T-cell (primary cell): ENCODE measurements at regions not wholly inside any gene's neighbourhood (a gene's known extent, or its start where the extent isn't known, plus 50 kb on each side); places are given as distances from the start of the nearest gene placed in this dataset.

Source experiments
- ATAC-seq, 4 experiments: fragments of 200-7000 bp in 3 of 4; fragments of 150-1000 bp in 1 of 4; cut with Tn5 transposase; replicated peaks in 1 of 4; 1 replicate in 3 of 4; 2 replicates in 1 of 4; pipeline ENCODE4 v1.10.0; 2021; ENCODE audit warnings: moderate library complexity in 3 of 4, mild to moderate bottlenecking in 2 of 4, moderate number of reproducible peaks in 1 of 4
- CTCF ChIA-PET, 2 donors: fragments of 300-600 bp; sonication (Branson Sonifier 250); formaldehyde crosslinking; loops; one replicate each; lab custom pipeline; 2022; ENCODE audit warnings: antibody characterized with exemption in 2 of 2; lab: Charles Lee
- POLR2A ChIA-PET, 2 donors: fragments of 300-600 bp; sonication (Branson Sonifier 250); formaldehyde crosslinking; loops; one replicate each; lab custom pipeline; 2022; ENCODE audit warnings: antibody characterized with exemption in 2 of 2; lab: Charles Lee
- DNase-seq, 35 experiments: peaks; one replicate each; pipeline versions ENCODE4 v3.0.0 to v3.0.0-alpha.2; 2013 to 2023
- H3K27ac ChIP-seq: one replicate; pipeline ENCODE4 v1.5.1; 2013; ENCODE audit warnings: low read length
- H3K27me3 ChIP-seq, 2 experiments: replicated peaks in 1 of 2; 1 replicate in 1 of 2; 2 replicates in 1 of 2; pipeline versions ENCODE4 v1.6.1 to v1.7.0; 2013; ENCODE audit warnings: low read length in 1 of 2, mixed read lengths in 1 of 2; ENCODE audit not compliant: control insufficient read depth in 2 of 2, insufficient read depth in 2 of 2; ENCODE audit errors: extremely low read depth in 1 of 2
- H3K36me3 ChIP-seq, 2 donors: 1 replicate in 1 of 2; 2 replicates in 1 of 2; pipeline versions ENCODE4 v1.6.1 to v1.7.0; 2013; ENCODE audit warnings: low read length in 1 of 2; ENCODE audit not compliant: control insufficient read depth in 2 of 2, insufficient read depth in 1 of 2; ENCODE audit errors: extremely low read depth in 1 of 2
- H3K4me1 ChIP-seq, 2 experiments: 1 replicate in 1 of 2; 2 replicates in 1 of 2; pipeline versions ENCODE4 v1.6.1 to v1.7.0; 2013; ENCODE audit warnings: low read length in 2 of 2, mixed read lengths in 1 of 2; ENCODE audit not compliant: insufficient read depth in 2 of 2, control insufficient read depth in 1 of 2; ENCODE audit errors: extremely low read depth in 1 of 2
- H3K4me3 ChIP-seq, 2 donors: 1 replicate in 1 of 2; 2 replicates in 1 of 2; pipeline versions ENCODE4 v1.5.1 to v1.7.0; 2013; ENCODE audit warnings: mild to moderate bottlenecking in 2 of 2, low read length in 1 of 2, moderate library complexity in 1 of 2; ENCODE audit not compliant: control insufficient read depth in 1 of 2; ENCODE audit errors: extremely low read depth in 1 of 2
- H3K9me3 ChIP-seq: 2 replicates; pipeline ENCODE4 v1.7.0; 2013
- H3K27ac Mint-ChIP-seq, 2 donors: one replicate each; pipeline ENCODE4 v1.8.0; 2020 to 2021; ENCODE audit warnings: mild to moderate bottlenecking in 2 of 2, mixed read lengths in 2 of 2
- H3K27me3 Mint-ChIP-seq, 2 donors: one replicate each; pipeline ENCODE4 v1.8.0; 2021 to 2022; ENCODE audit warnings: mixed read lengths in 2 of 2
- H3K36me3 Mint-ChIP-seq: one replicate; pipeline ENCODE4 v1.8.0; 2021; ENCODE audit warnings: mixed read lengths
- H3K4me1 Mint-ChIP-seq, 3 donors: one replicate each; pipeline ENCODE4 v1.8.0; 2020 to 2022; ENCODE audit warnings: mixed read lengths in 3 of 3, mild to moderate bottlenecking in 1 of 3
- H3K4me3 Mint-ChIP-seq, 3 donors: one replicate each; pipeline ENCODE4 v1.8.0; 2020 to 2022; ENCODE audit warnings: mild to moderate bottlenecking in 3 of 3, mixed read lengths in 3 of 3, moderate library complexity in 3 of 3
- H3K9me3 Mint-ChIP-seq, 3 donors: one replicate each; pipeline ENCODE4 v1.8.0; 2020 to 2022; ENCODE audit warnings: mixed read lengths in 3 of 3
- WGBS: methylation state at CpG from one replicate; pipeline ENCODE4 v1.1.5; 2013; ENCODE audit warnings: missing lambda C conversion rate; ENCODE audit not compliant: insufficient coverage; 5-methylcytosine and 5-hydroxymethylcytosine counted together

DNA sequence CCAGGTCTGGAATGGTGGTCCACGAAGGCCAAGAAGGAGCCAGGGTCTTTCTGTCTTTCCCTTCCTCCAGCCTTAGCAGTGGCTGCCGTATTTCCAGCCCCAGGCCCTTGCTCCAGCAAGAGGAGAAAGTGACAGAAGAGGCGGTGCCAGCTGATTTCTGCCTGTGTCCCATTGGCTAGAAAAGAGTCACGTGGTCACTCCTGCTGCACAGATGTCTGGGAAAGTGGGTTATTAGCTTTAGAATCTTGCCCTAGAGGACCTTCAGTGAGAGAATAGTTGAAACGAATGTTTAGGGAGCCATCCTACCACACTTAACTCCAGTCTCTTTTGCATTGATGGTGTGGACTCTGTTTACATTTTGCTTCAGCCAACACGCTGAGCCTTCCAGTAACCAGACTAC lies 99.3 kb upstream of the BCOR start:
- WGBS, result no CpG with 5 or more reads among the region's 6 CpGs
- H3K27me3 Mint-ChIP-seq, result no peaks in the 10 kb centered on the region
- ATAC-seq, result no peak
- Histone ChIP-seq H3K9me3 (no peaks in the 10 kb centered on the region), H3K27ac (no peak overlapping the region), H3K36me3 (no peaks in the 10 kb centered on the region), H3K4me1 (peaks cover 0 to 12% of the 10 kb centered on the region in 2 experiments), H3K27me3 (no peaks in the 10 kb centered on the region), H3K4me3 (no peak overlapping the region)
- H3K9me3 Mint-ChIP-seq, result no peaks in the 10 kb centered on the region
- no peak overlapping the region for H3K27ac Mint-ChIP-seq
- ChIA-PET POLR2A (no interaction called here), CTCF (no interaction called here)
- H3K36me3 Mint-ChIP-seq, result no peaks in the 10 kb centered on the region
- no peak for DNase-seq
- H3K4me1 Mint-ChIP-seq, result peaks cover 0 to 7% (median 6%) of the 10 kb centered on the region in 3 donors
- no peak overlapping the region for H3K4me3 Mint-ChIP-seq

GRCh38 chrX:40195368-40195767 lies 97.6 kb upstream of the BCOR start:
- Histone ChIP-seq H3K27me3 (no peaks in the 10 kb centered on the region), H3K36me3 (no peaks in the 10 kb centered on the region), H3K4me1 (no peaks in the 10 kb centered on the region), H3K27ac (no peak overlapping the region), H3K4me3 (no peak overlapping the region), H3K9me3 (no peaks in the 10 kb centered on the region)
- H3K27me3 Mint-ChIP-seq, result no peaks in the 10 kb centered on the region
- CTCF ChIA-PET, result interaction anchor here in 1 of 2 donors (0.7 kb wide), 1 partner anchor 1169 kb away, joined by 4 read pairs; no protein-coding TSS in a partner anchor
- POLR2A ChIA-PET, result no interaction called here
- no peak overlapping the region for H3K4me3 Mint-ChIP-seq
- no peak for DNase-seq
- H3K27ac Mint-ChIP-seq, result no peak overlapping the region
- no CpG with 5 or more reads among the region's 1 CpG for WGBS
- H3K36me3 Mint-ChIP-seq, result no peaks in the 10 kb centered on the region
- no peak for ATAC-seq
- no peaks in the 10 kb centered on the region for H3K9me3 Mint-ChIP-seq
- no peaks in the 10 kb centered on the region for H3K4me1 Mint-ChIP-seq

DNA sequence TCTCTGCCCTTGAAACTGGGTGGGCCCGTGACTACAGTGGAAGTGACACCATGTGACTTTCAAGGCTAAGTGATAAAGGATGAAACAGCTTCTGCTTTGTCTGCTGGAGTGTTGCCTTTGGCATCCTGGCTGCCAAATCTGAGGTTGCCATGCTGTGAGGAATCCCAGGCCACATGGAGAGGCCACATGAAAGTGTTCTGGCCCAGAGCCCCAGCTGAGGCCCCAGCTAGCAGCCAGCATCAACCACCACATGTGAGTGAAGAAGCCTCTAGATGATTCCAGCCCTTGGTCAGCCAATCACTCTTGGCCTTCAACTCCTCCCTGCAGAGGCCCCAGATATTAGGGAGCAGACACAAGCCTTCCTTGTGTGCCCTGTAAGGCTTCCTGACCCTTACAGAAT lies 94.4 kb upstream of the BCOR start:
- Histone ChIP-seq H3K27ac (no peak overlapping the region), H3K4me3 (no peak overlapping the region), H3K9me3 (no peaks in the 10 kb centered on the region), H3K36me3 (no peaks in the 10 kb centered on the region), H3K4me1 (no peaks in the 10 kb centered on the region), H3K27me3 (no peaks in the 10 kb centered on the region)
- POLR2A ChIA-PET, result no interaction called here
- no CpG with 5 or more reads among the region's 1 CpG for WGBS
- no peak overlapping the region for H3K4me3 Mint-ChIP-seq
- peaks cover 0 to 3% (median 0%) of the 10 kb centered on the region in 3 donors for H3K4me1 Mint-ChIP-seq
- CTCF ChIA-PET, result no interaction called here
- H3K27ac Mint-ChIP-seq, result no peak overlapping the region
- no peaks in the 10 kb centered on the region for H3K9me3 Mint-ChIP-seq
- H3K27me3 Mint-ChIP-seq, result peaks cover 0 to 6% of the 10 kb centered on the region in 2 donors
- DNase-seq, result no peak
- H3K36me3 Mint-ChIP-seq, result no peaks in the 10 kb centered on the region
- ATAC-seq, result no peak

- Histone ChIP-seq H3K4me3 (no peak overlapping the region), H3K36me3 (no peaks in the 10 kb centered on the region), H3K27me3 (no peaks in the 10 kb centered on the region), H3K27ac (no peak overlapping the region), H3K4me1 (no peaks in the 10 kb centered on the region), H3K9me3 (no peaks in the 10 kb centered on the region)
- WGBS, result no CpG with 5 or more reads among the region's 4 CpGs
- Mint-ChIP-seq H3K27ac (no peak overlapping the region), H3K4me3 (no peak overlapping the region), H3K27me3 (peaks cover 0 to 6% of the 10 kb centered on the region in 2 donors), H3K36me3 (peaks cover 4% of the 10 kb centered on the region), H3K4me1 (peaks cover 0 to 3% (median 0%) of the 10 kb centered on the region in 3 donors), H3K9me3 (peaks cover 5 to 9% (median 9%) of the 10 kb centered on the region in 3 donors)
- DNase-seq, result no peak
- no peak for ATAC-seq
- CTCF ChIA-PET, result no interaction called here
- POLR2A ChIA-PET, result no interaction called here
Observed at GRCh38 chrX:40189637-40190036, 91.9 kb upstream of the BCOR start.

DNA sequence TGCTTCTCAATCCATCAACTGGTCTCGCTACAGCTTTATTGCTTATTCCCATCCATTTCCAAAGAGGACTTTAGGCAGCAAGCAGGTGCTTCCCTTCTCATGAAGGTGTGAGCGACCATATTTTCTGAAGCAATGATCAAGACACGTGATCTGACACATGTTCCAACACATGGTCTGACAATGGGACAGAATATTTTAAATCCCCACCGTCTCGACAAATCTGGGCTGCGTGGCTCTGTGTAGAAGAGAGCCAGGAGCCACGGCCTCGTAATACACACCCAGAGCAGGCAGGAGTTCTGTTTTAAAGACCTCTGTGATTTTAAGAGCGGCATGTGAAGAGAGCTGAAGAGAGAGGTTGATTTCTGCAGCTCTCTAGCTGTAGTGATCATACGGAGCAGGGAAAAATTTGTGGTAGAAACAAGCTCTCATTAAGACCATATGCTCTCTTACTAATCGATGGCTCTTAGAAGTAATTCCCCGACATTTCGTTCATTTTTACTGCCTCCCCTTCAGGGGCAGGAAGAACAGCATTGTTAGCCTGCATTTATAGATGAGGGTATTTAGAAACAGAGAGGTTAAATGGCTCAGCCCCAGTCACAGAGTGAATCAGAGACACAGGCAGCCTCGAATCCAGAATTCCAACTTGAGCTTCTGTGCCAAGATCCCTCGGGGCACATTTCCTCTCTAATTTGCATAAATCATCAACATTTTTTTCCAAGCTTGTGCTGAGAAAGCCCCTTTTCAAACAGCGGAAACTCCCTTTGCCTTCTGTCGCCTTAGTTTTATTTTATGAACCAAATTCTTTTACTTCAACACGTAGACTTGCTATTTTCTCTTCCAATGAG lies 91.0 kb upstream of the BCOR start:
- H3K36me3 ChIP-seq, result no peaks in the 10 kb centered on the region
- H3K4me3 ChIP-seq, result no peak overlapping the region
- H3K27me3 ChIP-seq, result no peaks in the 10 kb centered on the region
- POLR2A ChIA-PET, result no interaction called here
- H3K4me1 ChIP-seq, result no peaks in the 10 kb centered on the region
- H3K36me3 Mint-ChIP-seq, result peaks cover 4% of the 10 kb centered on the region
- no peak overlapping the region for H3K27ac Mint-ChIP-seq
- CTCF ChIA-PET, result no interaction called here
- WGBS, result no CpG with 5 or more reads among the region's 18 CpGs
- H3K27ac ChIP-seq, result no peak overlapping the region
- DNase-seq (peak in 1 of 35 experiments; percentile 17), ATAC-seq (no peak)
- H3K4me1 Mint-ChIP-seq, result peaks cover 0 to 3% (median 0%) of the 10 kb centered on the region in 3 donors
- H3K4me3 Mint-ChIP-seq, result no peak overlapping the region
- peaks cover 0 to 6% of the 10 kb centered on the region in 2 donors for H3K27me3 Mint-ChIP-seq
- H3K9me3 ChIP-seq, result no peaks in the 10 kb centered on the region
- H3K9me3 Mint-ChIP-seq, result peaks cover 5 to 9% (median 9%) of the 10 kb centered on the region in 3 donors

GRCh38 chrX:40184968-40185367 lies 87.2 kb upstream of the BCOR start:
- H3K9me3 Mint-ChIP-seq, result peaks cover 6 to 9% (median 9%) of the 10 kb centered on the region in 3 donors
- no peak overlapping the region for H3K4me3 Mint-ChIP-seq
- ATAC-seq (no peak), DNase-seq (no peak)
- WGBS, result no CpG with 5 or more reads among the region's 4 CpGs
- H3K27me3 Mint-ChIP-seq, result peaks cover 0 to 6% of the 10 kb centered on the region in 2 donors
- peaks cover 4% of the 10 kb centered on the region for H3K36me3 Mint-ChIP-seq
- POLR2A ChIA-PET, result no interaction called here
- CTCF ChIA-PET, result no interaction called here
- no peak overlapping the region for H3K27ac Mint-ChIP-seq
- Histone ChIP-seq H3K36me3 (no peaks in the 10 kb centered on the region), H3K4me1 (no peaks in the 10 kb centered on the region), H3K9me3 (no peaks in the 10 kb centered on the region), H3K27ac (no peak overlapping the region), H3K4me3 (no peak overlapping the region), H3K27me3 (no peaks in the 10 kb centered on the region)
- peaks cover 0 to 3% (median 0%) of the 10 kb centered on the region in 3 donors for H3K4me1 Mint-ChIP-seq
